GM21367 (cell line): ENCODE measurements at regions not wholly inside any gene's neighbourhood (a gene's known extent, or its start where the extent isn't known, plus 50 kb on each side); places are given as distances from the start of the nearest gene placed in this dataset.

Source experiments
- ATAC-seq: cut with Tn5 transposase; IDR thresholded peaks from one replicate; pipeline ENCODE4 v1.9.1; 2021; ENCODE audit not compliant: unreplicated experiment

- no peak for ATAC-seq
Observed at GRCh38 chr14:53523226-53523625, 370.1 kb upstream of the DDHD1 start.

- ATAC-seq, result no peak
Observed at GRCh38 chr14:53520078-53520928, 367.2 kb upstream of the DDHD1 start.

GRCh38 chr14:53519137-53519536 lies 366.0 kb upstream of the DDHD1 start:
- ATAC-seq, result no peak

GRCh38 chr14:53517270-53517960 lies 364.3 kb upstream of the DDHD1 start:
- ATAC-seq, result no peak

- no peak for ATAC-seq
Observed at GRCh38 chr14:53516261-53516774, 363.2 kb upstream of the DDHD1 start.

- ATAC-seq, result no peak
Observed at GRCh38 chr14:53515276-53515675, 362.2 kb upstream of the DDHD1 start.

- ATAC-seq, result no peak
Observed at GRCh38 chr14:53514197-53514596, 361.1 kb upstream of the DDHD1 start.

GRCh38 chr14:53510281-53510912 lies 357.3 kb upstream of the DDHD1 start:
- ATAC-seq, result no peak

- ATAC-seq, result no peak
Observed at GRCh38 chr14:53509276-53510244, 356.4 kb upstream of the DDHD1 start.

GRCh38 chr14:53501361-53502211 lies 348.5 kb upstream of the DDHD1 start:
- no peak for ATAC-seq

GRCh38 chr14:53500191-53500590 lies 347.1 kb upstream of the DDHD1 start:
- no peak for ATAC-seq

- no peak for ATAC-seq
Observed at GRCh38 chr14:53496668-53497067, 343.5 kb upstream of the DDHD1 start.

- ATAC-seq, result no peak
Observed at GRCh38 chr14:53495846-53496343, 342.8 kb upstream of the DDHD1 start.

- ATAC-seq, result no peak
Observed at GRCh38 chr14:53494587-53494986, 341.5 kb upstream of the DDHD1 start.

- ATAC-seq, result no peak
Observed at GRCh38 chr14:53493860-53494259, 340.7 kb upstream of the DDHD1 start.

- no peak for ATAC-seq
Observed at GRCh38 chr14:53493320-53493719, 340.2 kb upstream of the DDHD1 start.

GRCh38 chr14:53491884-53492277 lies 338.8 kb upstream of the DDHD1 start:
- no peak for ATAC-seq

- ATAC-seq, result no peak
Observed at GRCh38 chr14:53491256-53491883, 338.2 kb upstream of the DDHD1 start.

GRCh38 chr14:53478174-53478573 lies 325.1 kb upstream of the DDHD1 start:
- no peak for ATAC-seq
